KMS-11 (cell line): ENCODE measurements at regions not wholly inside any gene's neighbourhood (a gene's known extent, or its start where the extent isn't known, plus 50 kb on each side); places are given as distances from the start of the nearest gene placed in this dataset.

Experiments
- H2AFZ ChIP-seq: fragments of 200-600 bp; sonication (generic); 2 replicates; pipeline ENCODE4 v1.6.1; 2016; ENCODE audit warnings: antibody characterized with exemption, mixed run types, low read depth
- H3K27ac ChIP-seq: fragments of 200-600 bp; sonication (generic); 2 replicates; pipeline ENCODE4 v1.6.1; 2016; ENCODE audit warnings: mild to moderate bottlenecking, mixed run types
- H3K27me3 ChIP-seq: fragments of 200-600 bp; sonication (generic); 2 replicates; pipeline ENCODE4 v1.6.1; 2017; ENCODE audit warnings: mild to moderate bottlenecking, low read depth, mixed run types, moderate library complexity; ENCODE audit not compliant: insufficient read depth
- H3K36me3 ChIP-seq: fragments of 200-600 bp; sonication (generic); 2 replicates; pipeline ENCODE4 v1.6.1; 2017; ENCODE audit warnings: mild to moderate bottlenecking, mixed run types; ENCODE audit not compliant: insufficient read depth
- H3K4me1 ChIP-seq: fragments of 200-600 bp; sonication (generic); 2 replicates; pipeline ENCODE4 v1.6.1; 2016; ENCODE audit warnings: mild to moderate bottlenecking, low read depth, mixed run types; ENCODE audit not compliant: poor library complexity, severe bottlenecking
- H3K4me2 ChIP-seq: fragments of 200-600 bp; sonication (generic); 2 replicates; pipeline ENCODE4 v1.7.0; 2016; ENCODE audit warnings: mild to moderate bottlenecking, mixed run types
- H3K4me3 ChIP-seq: fragments of 200-600 bp; sonication (generic); IDR thresholded peaks from 2 replicates; pipeline ENCODE4 v1.6.1; 2017; ENCODE audit warnings: low read depth, low read length, mixed read lengths; ENCODE audit not compliant: insufficient read depth
- H3K79me2 ChIP-seq: fragments of 200-600 bp; sonication (generic); 2 replicates; pipeline ENCODE4 v1.6.1; 2016; ENCODE audit warnings: low read depth, mixed run types; ENCODE audit not compliant: insufficient read depth
- H3K9ac ChIP-seq: fragments of 200-600 bp; sonication (generic); 2 replicates; pipeline ENCODE4 v1.6.1; 2016; ENCODE audit warnings: mild to moderate bottlenecking, mixed run types
- H4K20me1 ChIP-seq: fragments of 200-600 bp; sonication (generic); 2 replicates; pipeline ENCODE4 v1.6.1; 2016; ENCODE audit warnings: mild to moderate bottlenecking, mixed run types; ENCODE audit not compliant: insufficient read depth
- CTCF ChIP-seq: fragments of 200-600 bp; sonication (generic); conservative IDR thresholded peaks from 2 replicates; pipeline ENCODE4 v1.6.1; 2017; ENCODE audit warnings: low read depth, mild to moderate bottlenecking, antibody characterized with exemption, low read length, moderate library complexity, mixed read lengths

GRCh38 chr10:128973221-128973620 is 493.8 kb upstream of the MGMT start:
- no peaks in the 10 kb centered on the region for H4K20me1 ChIP-seq
- H3K4me3 ChIP-seq: no peak overlapping the region
- no peaks in the 10 kb centered on the region for H3K27me3 ChIP-seq
- TF ChIP-seq CTCF: no peak
- no peaks in the 10 kb centered on the region for H3K4me1 ChIP-seq
- no peaks in the 10 kb centered on the region for H3K36me3 ChIP-seq
- H2AFZ ChIP-seq: no peak overlapping the region
- H3K79me2 ChIP-seq: no peaks in the 10 kb centered on the region
- H3K4me2 ChIP-seq: no peak overlapping the region
- H3K9ac ChIP-seq: no peak overlapping the region
- no peak overlapping the region for H3K27ac ChIP-seq

- no peak for TF ChIP-seq CTCF
- Histone ChIP-seq H3K27ac (no peak overlapping the region), H3K27me3 (no peaks in the 10 kb centered on the region), H3K9ac (no peak overlapping the region), H3K36me3 (no peaks in the 10 kb centered on the region), H3K4me1 (no peaks in the 10 kb centered on the region), H3K4me2 (no peak overlapping the region), H4K20me1 (no peaks in the 10 kb centered on the region), H3K79me2 (no peaks in the 10 kb centered on the region), H3K4me3 (no peak overlapping the region), H2AFZ (no peak overlapping the region)
Measured at GRCh38 chr10:128976856-128977255, 490.2 kb upstream of the MGMT start.

GRCh38 chr10:128978211-128978610 is 488.8 kb upstream of the MGMT start:
- no peaks in the 10 kb centered on the region for H3K4me1 ChIP-seq
- H3K27me3 ChIP-seq: no peaks in the 10 kb centered on the region
- no peak for TF ChIP-seq CTCF
- H4K20me1 ChIP-seq: no peaks in the 10 kb centered on the region
- no peak overlapping the region for H3K4me2 ChIP-seq
- no peak overlapping the region for H3K4me3 ChIP-seq
- H2AFZ ChIP-seq: no peak overlapping the region
- H3K36me3 ChIP-seq: no peaks in the 10 kb centered on the region
- H3K9ac ChIP-seq: no peak overlapping the region
- H3K27ac ChIP-seq: no peak overlapping the region
- no peaks in the 10 kb centered on the region for H3K79me2 ChIP-seq

- no peak overlapping the region for H3K4me2 ChIP-seq
- H4K20me1 ChIP-seq: no peaks in the 10 kb centered on the region
- H3K27ac ChIP-seq: no peak overlapping the region
- H3K27me3 ChIP-seq: no peaks in the 10 kb centered on the region
- no peak overlapping the region for H2AFZ ChIP-seq
- no peak overlapping the region for H3K9ac ChIP-seq
- H3K79me2 ChIP-seq: no peaks in the 10 kb centered on the region
- TF ChIP-seq CTCF: no peak
- no peaks in the 10 kb centered on the region for H3K4me1 ChIP-seq
- no peaks in the 10 kb centered on the region for H3K36me3 ChIP-seq
- no peak overlapping the region for H3K4me3 ChIP-seq
Measured at GRCh38 chr10:128979405-128979804, 487.6 kb upstream of the MGMT start.

GRCh38 chr10:128981251-128981650 is 485.8 kb upstream of the MGMT start:
- TF ChIP-seq CTCF: no peak
- Histone ChIP-seq H2AFZ (no peak overlapping the region), H3K4me1 (no peaks in the 10 kb centered on the region), H3K9ac (no peak overlapping the region), H3K27ac (no peak overlapping the region), H3K4me3 (no peak overlapping the region), H3K4me2 (no peak overlapping the region), H4K20me1 (no peaks in the 10 kb centered on the region), H3K79me2 (no peaks in the 10 kb centered on the region), H3K27me3 (no peaks in the 10 kb centered on the region), H3K36me3 (no peaks in the 10 kb centered on the region)
